Body of pancreas (tissue), 4 donors: ENCODE measurements at regions not wholly inside any gene's neighbourhood (a gene's known extent, or its start where the extent isn't known, plus 50 kb on each side); places are given as distances from the start of the nearest gene placed in this dataset.

Experiments used
- ATAC-seq: fragments of 150-250 bp; one replicate; pipeline ENCODE4 v1.9.1; 2016
- DNase-seq, 4 donors: peaks; one replicate each; pipeline ENCODE4 v3.0.0-alpha.2; 2019
- H3K27ac ChIP-seq, 4 donors: fragments of 200-600 bp; sonication (generic); 1 replicate in 3 of 4; 2 replicates in 1 of 4; pipeline versions ENCODE4 v1.5.1 to v1.6.1; 2016 to 2019; ENCODE audit warnings: mild to moderate bottlenecking in 1 of 4, mixed read lengths in 1 of 4, moderate library complexity in 1 of 4
- H3K27me3 ChIP-seq, 2 donors: fragments of 200-600 bp; sonication (generic); one replicate each; pipeline ENCODE4 v1.6.0; 2016; ENCODE audit warnings: mild to moderate bottlenecking in 1 of 2
- H3K36me3 ChIP-seq, 2 donors: fragments of 200-600 bp; sonication (generic); replicated peaks in 1 of 2; 2 replicates each; pipeline ENCODE4 v1.5.1; 2016; ENCODE audit warnings: low read depth in 2 of 2; ENCODE audit not compliant: insufficient read depth in 1 of 2
- H3K4me1 ChIP-seq: fragments of 200-600 bp; sonication (generic); one replicate; pipeline ENCODE4 v1.6.0; 2016
- H3K4me3 ChIP-seq, 2 donors: fragments of 200-600 bp; sonication (generic); 1 replicate in 1 of 2; 2 replicates in 1 of 2; pipeline ENCODE4 v1.5.1; 2016 to 2019
- H3K9me3 ChIP-seq, 3 donors: fragments of 200-600 bp; sonication (generic); 1 replicate in 2 of 3; 2 replicates in 1 of 3; pipeline ENCODE4 v1.5.1; 2016
- POLR2A ChIP-seq, 3 donors: fragments of 450-650 bp; IDR thresholded peaks; one replicate each; pipeline ENCODE4 v1.6.1; 2016; ENCODE audit warnings: antibody characterized with exemption in 3 of 3, mild to moderate bottlenecking in 2 of 3
- WGBS, 2 donors: methylation state at CpG; one replicate each; pipeline ENCODE4 v1.1.5; 2017; 5-methylcytosine and 5-hydroxymethylcytosine counted together
- intact Hi-C: fragments of 100-400 bp; cut with DNase I; formaldehyde crosslinking; loops from one replicate; pipeline ENCODE4 v1.15.1; 2023
- TF ChIP-seq, protein P1 (sequence below), 7 experiments: fragments of 450-650 bp in 4 of 7; fragments of 200-600 bp in 3 of 7; sonication (generic) in 3 of 7; IDR thresholded peaks; one replicate each; pipeline ENCODE4 v1.5.1; 2016 to 2019; ENCODE audit warnings: antibody characterized with exemption in 7 of 7

DNA sequence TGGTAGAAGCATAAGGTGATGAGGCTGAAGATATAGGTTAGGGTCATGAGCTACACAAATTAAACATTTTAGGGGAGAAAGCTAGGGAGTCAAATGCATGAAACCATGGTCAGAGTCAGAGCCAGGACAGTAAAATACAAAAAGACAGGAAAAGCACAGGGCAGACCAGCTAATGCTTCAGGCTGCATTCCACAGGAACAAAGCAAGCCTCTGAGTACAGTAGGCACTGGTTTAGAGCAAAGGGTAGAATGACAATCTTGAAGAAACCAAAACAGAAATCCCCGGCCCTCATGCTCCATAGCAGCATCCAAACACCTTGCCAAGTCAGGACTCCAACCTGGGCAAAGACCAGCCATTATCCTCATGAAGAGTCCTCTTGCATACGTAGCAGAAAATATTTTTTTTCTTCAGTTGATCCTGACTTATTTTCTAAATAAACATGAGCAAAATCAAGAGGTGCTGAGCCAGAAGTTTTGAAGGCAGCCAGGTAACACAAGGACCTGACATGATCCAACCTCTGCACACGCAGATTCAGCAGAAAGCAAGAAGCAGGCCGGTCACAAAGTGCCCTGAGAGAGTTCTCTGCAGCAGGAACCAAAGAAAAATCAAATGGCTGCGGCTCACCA is 273.1 kb downstream of the TTLL7 start:
- TF ChIP-seq, protein P1, sequence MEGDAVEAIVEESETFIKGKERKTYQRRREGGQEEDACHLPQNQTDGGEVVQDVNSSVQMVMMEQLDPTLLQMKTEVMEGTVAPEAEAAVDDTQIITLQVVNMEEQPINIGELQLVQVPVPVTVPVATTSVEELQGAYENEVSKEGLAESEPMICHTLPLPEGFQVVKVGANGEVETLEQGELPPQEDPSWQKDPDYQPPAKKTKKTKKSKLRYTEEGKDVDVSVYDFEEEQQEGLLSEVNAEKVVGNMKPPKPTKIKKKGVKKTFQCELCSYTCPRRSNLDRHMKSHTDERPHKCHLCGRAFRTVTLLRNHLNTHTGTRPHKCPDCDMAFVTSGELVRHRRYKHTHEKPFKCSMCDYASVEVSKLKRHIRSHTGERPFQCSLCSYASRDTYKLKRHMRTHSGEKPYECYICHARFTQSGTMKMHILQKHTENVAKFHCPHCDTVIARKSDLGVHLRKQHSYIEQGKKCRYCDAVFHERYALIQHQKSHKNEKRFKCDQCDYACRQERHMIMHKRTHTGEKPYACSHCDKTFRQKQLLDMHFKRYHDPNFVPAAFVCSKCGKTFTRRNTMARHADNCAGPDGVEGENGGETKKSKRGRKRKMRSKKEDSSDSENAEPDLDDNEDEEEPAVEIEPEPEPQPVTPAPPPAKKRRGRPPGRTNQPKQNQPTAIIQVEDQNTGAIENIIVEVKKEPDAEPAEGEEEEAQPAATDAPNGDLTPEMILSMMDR (IDR thresholded peaks at IDR 0.05) = no peak
- no peak for TF ChIP-seq POLR2A (IDR thresholded peaks at IDR 0.05)
- WGBS, 2 donors = 97% methylated on average over 5 of the region's 5 CpGs
- intact Hi-C loops = no loop called here
- ATAC-seq (no peak), DNase-seq (no peak)
- no peak overlapping the region for H3K27ac ChIP-seq
- H3K4me3 ChIP-seq = no peak overlapping the region
- no peaks in the 10 kb centered on the region for H3K4me1 ChIP-seq
- no peaks in the 10 kb centered on the region for H3K27me3 ChIP-seq
- no peaks in the 10 kb centered on the region for H3K9me3 ChIP-seq
- H3K36me3 ChIP-seq = no peaks in the 10 kb centered on the region

DNA sequence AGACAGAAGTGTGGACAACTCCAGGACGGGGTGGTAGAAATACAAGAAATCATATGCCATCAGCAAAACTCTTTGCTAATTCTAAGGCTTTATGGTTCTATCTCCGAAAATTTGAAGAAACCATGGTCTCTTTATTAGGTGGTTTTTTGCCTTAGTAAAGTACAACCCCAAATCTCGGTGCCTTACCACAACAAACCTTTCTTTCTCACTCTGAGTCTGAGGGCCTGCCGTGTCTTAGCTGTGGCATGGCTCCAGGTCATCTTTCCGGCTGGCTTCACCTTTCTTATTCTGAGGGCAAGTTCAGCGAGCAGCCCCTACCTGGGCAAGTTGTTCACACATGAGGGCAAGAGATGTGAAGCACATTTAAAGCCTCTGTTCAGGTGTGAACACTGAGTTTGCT is 280.6 kb downstream of the TTLL7 start:
- WGBS, 2 donors = 86 to 90% methylated on average over 6 of the region's 6 CpGs

DNA sequence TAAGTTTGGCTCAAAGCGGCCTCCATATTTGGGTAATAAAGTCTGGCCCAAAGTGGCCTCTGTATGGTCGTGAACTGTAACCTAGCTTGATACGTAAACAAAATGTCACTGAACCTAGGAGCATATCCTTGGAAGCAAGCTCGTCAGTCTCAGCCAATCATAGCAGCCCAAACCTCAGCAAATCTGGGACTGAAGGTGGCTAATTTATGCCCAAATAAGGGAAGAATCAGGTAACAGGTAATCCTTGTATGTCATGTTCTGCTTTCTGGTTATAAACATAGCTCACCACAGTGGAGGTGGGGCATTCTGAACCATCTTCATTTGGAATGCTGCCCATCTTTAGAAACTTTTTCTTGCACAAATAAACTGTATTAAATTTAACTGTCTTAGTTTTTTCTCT is 281.1 kb downstream of the TTLL7 start:
- Histone ChIP-seq H3K4me1 (no peaks in the 10 kb centered on the region), H3K9me3 (no peaks in the 10 kb centered on the region), H3K36me3 (no peaks in the 10 kb centered on the region), H3K27me3 (no peaks in the 10 kb centered on the region), H3K27ac (no peak overlapping the region), H3K4me3 (no peak overlapping the region)
- no peak for ATAC-seq
- 87 to 88% methylated on average over 4 of the region's 4 CpGs for WGBS, 2 donors
- TF ChIP-seq, protein P1 (IDR thresholded peaks at IDR 0.05) = no peak
- TF ChIP-seq POLR2A (IDR thresholded peaks at IDR 0.05) = no peak
- intact Hi-C loops = no loop called here
- DNase-seq = no peak

More for the DNA sequence above, 280.6 kb downstream of the TTLL7 start:
- H3K27me3 ChIP-seq = no peaks in the 10 kb centered on the region
- H3K4me3 ChIP-seq = no peak overlapping the region
- H3K27ac ChIP-seq = no peak overlapping the region
- no peaks in the 10 kb centered on the region for H3K4me1 ChIP-seq
- no peak for DNase-seq
- TF ChIP-seq, protein P1 (IDR thresholded peaks at IDR 0.05) = no peak
- TF ChIP-seq POLR2A (IDR thresholded peaks at IDR 0.05) = no peak
- no peaks in the 10 kb centered on the region for H3K36me3 ChIP-seq
- intact Hi-C loops = no loop called here
- ATAC-seq = no peak
- H3K9me3 ChIP-seq = no peaks in the 10 kb centered on the region

DNA sequence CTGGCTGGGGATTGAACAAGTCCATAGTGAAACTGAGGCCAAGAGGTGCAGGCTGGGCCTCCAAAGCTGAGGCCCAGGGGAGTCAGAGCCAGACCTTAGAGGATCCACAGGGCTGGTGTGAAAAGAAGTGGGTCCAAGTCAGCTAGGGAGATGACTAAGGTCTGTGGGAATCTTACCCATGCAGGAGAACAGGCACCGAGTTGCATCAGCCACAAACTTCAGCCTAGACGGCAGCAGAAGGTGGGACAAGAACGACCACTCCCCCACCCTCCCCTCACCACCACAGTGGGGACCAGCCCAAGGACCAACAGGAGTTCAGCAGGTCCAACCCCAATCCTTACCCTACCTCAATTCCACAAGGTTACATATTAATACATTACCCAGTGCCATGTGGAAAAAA is 282.3 kb downstream of the TTLL7 start:
- Histone ChIP-seq H3K4me1 (no peaks in the 10 kb centered on the region), H3K27me3 (no peaks in the 10 kb centered on the region), H3K9me3 (no peaks in the 10 kb centered on the region), H3K36me3 (no peaks in the 10 kb centered on the region), H3K27ac (no peak overlapping the region), H3K4me3 (no peak overlapping the region)
- no peak for DNase-seq
- TF ChIP-seq, protein P1 (IDR thresholded peaks at IDR 0.05) = no peak
- no peak for TF ChIP-seq POLR2A (IDR thresholded peaks at IDR 0.05)
- intact Hi-C loops = no loop called here
- 78 to 82% methylated on average over 3 of the region's 3 CpGs for WGBS, 2 donors
- ATAC-seq = no peak

DNA sequence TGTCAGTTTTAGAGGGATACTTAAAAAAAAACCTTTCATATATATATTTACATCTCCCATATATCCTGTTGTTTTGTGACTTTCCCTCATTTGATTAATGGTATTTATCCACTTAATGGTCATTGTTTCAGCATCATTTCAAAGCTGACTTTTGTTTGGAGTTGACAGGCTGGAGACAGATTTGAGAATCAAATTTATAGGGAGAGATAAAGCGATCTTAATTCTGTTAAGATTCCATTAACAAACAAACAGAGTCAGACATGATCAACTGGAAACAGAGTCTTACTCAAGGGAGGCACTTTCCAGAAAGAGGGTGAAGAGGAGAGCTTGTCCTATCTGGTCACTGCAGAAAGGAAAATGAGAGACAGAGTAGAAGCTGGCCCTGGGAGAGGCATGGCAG is 283.4 kb downstream of the TTLL7 start:
- WGBS, 2 donors = 86 to 93% methylated on average over 1 of the region's 1 CpG
- H3K27ac ChIP-seq = no peak overlapping the region
- ATAC-seq (no peak), DNase-seq (no peak)
- no peaks in the 10 kb centered on the region for H3K36me3 ChIP-seq
- no peak overlapping the region for H3K4me3 ChIP-seq
- no peak for TF ChIP-seq POLR2A (IDR thresholded peaks at IDR 0.05)
- TF ChIP-seq, protein P1 (IDR thresholded peaks at IDR 0.05) = no peak
- intact Hi-C loops = no loop called here
- H3K27me3 ChIP-seq = no peaks in the 10 kb centered on the region
- no peaks in the 10 kb centered on the region for H3K4me1 ChIP-seq
- H3K9me3 ChIP-seq = no peaks in the 10 kb centered on the region
